PC-9 (cell line): ENCODE measurements at regions not wholly inside any gene's neighbourhood (a gene's known extent, or its start where the extent isn't known, plus 50 kb on each side); places are given as distances from the start of the nearest gene placed in this dataset.

Source experiments
- BruUV-seq: library from RNA; stranded (reverse); fragments of 400-500 nt; replicated peaks from 2 replicates; lab custom pipeline; 2021; lab: Mats Ljungman, UMichigan
- CTCF ChIA-PET: fragments of 300-600 bp; sonication (Branson Sonifier 250); formaldehyde crosslinking; loops from one replicate; lab custom pipeline; 2022; ENCODE audit warnings: antibody characterized with exemption; lab: Charles Lee
- POLR2A ChIA-PET: fragments of 300-600 bp; sonication (Branson Sonifier 250); formaldehyde crosslinking; loops from one replicate; lab custom pipeline; 2022; ENCODE audit warnings: antibody characterized with exemption; ENCODE audit not compliant: unreplicated experiment; lab: Charles Lee
- DNase-seq, 2 experiments: peaks; one replicate each; pipeline versions ENCODE4 v3.0.0 to v3.0.0-alpha.2; 2015 to 2022; ENCODE audit warnings: mixed read lengths in 1 of 2
- H2AFZ ChIP-seq: fragments of 200-600 bp; sonication (generic); 2 replicates; pipeline ENCODE4 v1.8.1; 2017; ENCODE audit warnings: antibody characterized with exemption
- H3F3A ChIP-seq: fragments of 200-600 bp; sonication (generic); 2 replicates; pipeline ENCODE4 v1.8.1; 2017; ENCODE audit warnings: antibody characterized with exemption, mild to moderate bottlenecking, low read depth; ENCODE audit not compliant: insufficient read depth
- H3K27ac ChIP-seq: fragments of 200-600 bp; sonication (generic); 2 replicates; pipeline ENCODE4 v1.6.1; 2016; ENCODE audit warnings: mixed run types
- H3K27me3 ChIP-seq: fragments of 200-600 bp; sonication (generic); 2 replicates; pipeline ENCODE4 v1.6.1; 2016; ENCODE audit warnings: low read depth, mixed run types; ENCODE audit not compliant: insufficient read depth
- H3K36me3 ChIP-seq: fragments of 200-600 bp; sonication (generic); 2 replicates; pipeline ENCODE4 v1.6.1; 2016; ENCODE audit warnings: low read depth, mixed run types
- H3K4me1 ChIP-seq: fragments of 200-600 bp; sonication (generic); replicated peaks from 2 replicates; pipeline ENCODE4 v1.6.1; 2016; ENCODE audit warnings: mixed run types; ENCODE audit not compliant: insufficient read depth
- H3K4me2 ChIP-seq: fragments of 200-600 bp; sonication (generic); 2 replicates; pipeline ENCODE4 v1.6.1; 2017; ENCODE audit warnings: mixed run types
- H3K4me3 ChIP-seq: fragments of 200-600 bp; sonication (generic); 2 replicates; pipeline ENCODE4 v1.6.1; 2016; ENCODE audit warnings: mixed run types
- H3K79me2 ChIP-seq: fragments of 200-600 bp; sonication (generic); 2 replicates; pipeline ENCODE4 v1.6.1; 2017; ENCODE audit warnings: low read depth, mixed run types
- H3K9me2 ChIP-seq: fragments of 200-600 bp; sonication (generic); 2 replicates; pipeline ENCODE4 v1.8.1; 2017; ENCODE audit warnings: mild to moderate bottlenecking; ENCODE audit not compliant: insufficient read depth
- H3K9me3 ChIP-seq: fragments of 200-600 bp; sonication (generic); 2 replicates; pipeline ENCODE4 v1.8.1; 2016; ENCODE audit warnings: low read depth; ENCODE audit not compliant: insufficient read depth
- H4K20me1 ChIP-seq: fragments of 200-600 bp; sonication (generic); 2 replicates; pipeline ENCODE4 v1.8.1; 2017; ENCODE audit not compliant: insufficient read depth
- CTCF ChIP-seq: fragments of 200-600 bp; sonication (generic); conservative IDR thresholded peaks from 2 replicates; pipeline ENCODE4 v1.6.1; 2017; ENCODE audit warnings: mixed run types, antibody characterized with exemption, mild to moderate bottlenecking, moderate library complexity
- EZH2 ChIP-seq: fragments of 200-600 bp; sonication (generic); IDR thresholded peaks from 2 replicates; pipeline ENCODE4 v1.8.0; 2017; ENCODE audit warnings: antibody characterized with exemption, low read depth
- intact Hi-C: fragments of 100-400 bp; cut with micrococcal nuclease; formaldehyde crosslinking; loops from one replicate; pipeline ENCODE4 v1.10.0; 2022; ENCODE audit not compliant: unreplicated experiment

GRCh38 chr7:156438011-156438410, 202.6 kb upstream of the RNF32 start:
- Histone ChIP-seq H3K9me3 (no peaks in the 10 kb centered on the region), H3F3A (no peaks in the 10 kb centered on the region), H3K4me1 (no peaks in the 10 kb centered on the region), H4K20me1 (no peaks in the 10 kb centered on the region), H3K4me2 (no peak overlapping the region), H3K9me2 (no peaks in the 10 kb centered on the region), H3K4me3 (no peak overlapping the region), H3K27ac (no peak overlapping the region), H3K79me2 (no peaks in the 10 kb centered on the region), H3K27me3 (peaks cover 96% of the 10 kb centered on the region), H2AFZ (no peak overlapping the region), H3K36me3 (no peaks in the 10 kb centered on the region)
- POLR2A ChIA-PET, result no interaction called here
- DNase-seq, result no peak
- CTCF ChIA-PET, result no interaction called here
- intact Hi-C loops, result no loop called here
- TF ChIP-seq EZH2 (no peak), CTCF (no peak)
- BruUV-seq, result no TSS peak

GRCh38 chr7:156437021-156437614, 203.5 kb upstream of the RNF32 start:
- intact Hi-C loops, result no loop called here
- Histone ChIP-seq H3K4me1 (no peaks in the 10 kb centered on the region), H3K4me3 (no peak overlapping the region), H3K9me3 (no peaks in the 10 kb centered on the region), H2AFZ (no peak overlapping the region), H3K36me3 (no peaks in the 10 kb centered on the region), H3K4me2 (no peak overlapping the region), H3K27ac (no peak overlapping the region), H4K20me1 (no peaks in the 10 kb centered on the region), H3K79me2 (no peaks in the 10 kb centered on the region), H3F3A (no peaks in the 10 kb centered on the region), H3K27me3 (peaks cover 96% of the 10 kb centered on the region), H3K9me2 (no peaks in the 10 kb centered on the region)
- ChIA-PET POLR2A (no interaction called here), CTCF (no interaction called here)
- no peak for TF ChIP-seq EZH2
- no peak for TF ChIP-seq CTCF
- no TSS peak for BruUV-seq
- no peak for DNase-seq

GRCh38 chr7:156435486-156436231, 204.9 kb upstream of the RNF32 start:
- TF ChIP-seq CTCF, result no peak
- TF ChIP-seq EZH2, result no peak
- Histone ChIP-seq H3K4me3 (no peak overlapping the region), H3K9me3 (no peaks in the 10 kb centered on the region), H3K4me1 (no peaks in the 10 kb centered on the region), H4K20me1 (no peaks in the 10 kb centered on the region), H3K9me2 (no peaks in the 10 kb centered on the region), H3K4me2 (no peak overlapping the region), H2AFZ (no peak overlapping the region), H3F3A (no peaks in the 10 kb centered on the region), H3K27me3 (peaks cover 96% of the 10 kb centered on the region), H3K27ac (no peak overlapping the region), H3K36me3 (no peaks in the 10 kb centered on the region), H3K79me2 (no peaks in the 10 kb centered on the region)
- BruUV-seq, result no TSS peak
- ChIA-PET POLR2A (no interaction called here), CTCF (no interaction called here)
- DNase-seq, result no peak
- intact Hi-C loops, result no loop called here
